ENCODE measurements at regions not wholly inside any gene's neighbourhood (a gene's known extent, or its start where the extent isn't known, plus 50 kb on each side); places are given as distances from the start of the nearest gene placed in this dataset.

DNA sequence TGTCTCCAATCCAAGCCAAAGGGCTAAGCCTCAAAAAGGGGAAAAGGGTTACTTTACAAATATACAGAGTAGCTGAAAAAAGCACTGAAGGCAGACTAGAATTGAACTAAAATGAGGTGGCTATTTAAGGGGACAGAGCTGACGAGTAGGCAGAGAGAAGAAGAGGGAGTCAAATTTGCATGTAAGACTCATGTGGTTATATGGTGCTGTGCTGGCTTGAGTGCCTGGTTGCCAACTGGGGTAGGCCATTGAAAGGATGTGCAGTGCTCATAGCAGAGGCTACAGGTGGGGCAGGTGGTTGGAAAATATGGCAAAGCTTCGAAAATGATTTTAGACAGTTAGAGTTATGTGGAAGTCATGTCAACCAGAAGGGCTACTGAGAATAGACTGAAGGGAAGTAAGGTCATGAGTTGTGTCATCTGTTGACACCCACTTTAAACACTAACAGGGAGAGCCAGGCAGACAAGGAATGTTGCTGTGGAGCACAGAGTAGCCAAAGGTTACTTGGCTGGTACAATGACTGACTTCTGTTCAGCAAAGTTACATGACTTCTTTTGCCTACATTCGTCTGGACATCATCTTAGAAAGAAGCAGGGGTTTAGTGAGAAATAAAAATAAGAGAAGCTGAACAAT is 1210.4 kb downstream of the ADGRL3 start:
- peak; percentile 13 to 19 (median 18) for DNase-seq

DNA sequence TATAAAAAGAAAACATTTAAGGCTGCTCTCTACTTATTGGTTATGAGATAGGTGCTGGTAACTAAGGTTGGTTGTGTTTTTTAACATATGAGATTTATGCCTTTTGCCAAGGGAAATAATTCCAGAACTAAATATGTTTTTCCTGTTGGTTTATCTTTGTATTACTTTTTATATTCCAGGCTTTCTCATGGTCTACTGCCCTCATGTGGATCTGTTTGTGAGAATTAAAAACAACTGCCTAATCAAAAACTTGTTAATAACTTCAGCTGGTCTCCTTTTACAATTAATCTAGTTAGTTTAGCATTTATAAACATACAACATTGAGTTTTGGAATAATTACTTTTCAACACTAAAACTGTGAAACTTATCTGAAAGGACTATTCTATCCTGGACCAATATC is 1208.3 kb downstream of the ADGRL3 start:
- no peak for DNase-seq

DNA sequence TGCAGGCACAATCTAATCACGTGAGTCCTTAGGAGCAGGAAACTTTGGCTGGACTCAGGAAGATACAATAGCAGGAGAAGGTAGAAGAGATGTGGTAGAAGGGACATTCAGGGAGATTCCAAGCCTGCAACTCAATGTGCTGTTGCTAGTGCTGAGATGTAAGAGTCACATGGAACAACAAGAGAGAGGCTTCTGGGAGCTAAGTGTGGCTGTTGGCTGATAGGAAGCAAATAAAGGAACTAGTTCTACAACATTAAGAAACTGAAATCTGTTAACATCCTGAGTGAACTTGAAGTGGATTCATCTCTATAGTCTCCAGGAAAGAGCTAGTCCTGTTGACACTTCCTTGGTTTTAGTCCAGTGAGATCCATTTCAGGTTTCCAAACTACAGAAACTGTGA is 1207.4 kb downstream of the ADGRL3 start:
- peak; percentile 30 to 36 (median 34) for DNase-seq

DNA sequence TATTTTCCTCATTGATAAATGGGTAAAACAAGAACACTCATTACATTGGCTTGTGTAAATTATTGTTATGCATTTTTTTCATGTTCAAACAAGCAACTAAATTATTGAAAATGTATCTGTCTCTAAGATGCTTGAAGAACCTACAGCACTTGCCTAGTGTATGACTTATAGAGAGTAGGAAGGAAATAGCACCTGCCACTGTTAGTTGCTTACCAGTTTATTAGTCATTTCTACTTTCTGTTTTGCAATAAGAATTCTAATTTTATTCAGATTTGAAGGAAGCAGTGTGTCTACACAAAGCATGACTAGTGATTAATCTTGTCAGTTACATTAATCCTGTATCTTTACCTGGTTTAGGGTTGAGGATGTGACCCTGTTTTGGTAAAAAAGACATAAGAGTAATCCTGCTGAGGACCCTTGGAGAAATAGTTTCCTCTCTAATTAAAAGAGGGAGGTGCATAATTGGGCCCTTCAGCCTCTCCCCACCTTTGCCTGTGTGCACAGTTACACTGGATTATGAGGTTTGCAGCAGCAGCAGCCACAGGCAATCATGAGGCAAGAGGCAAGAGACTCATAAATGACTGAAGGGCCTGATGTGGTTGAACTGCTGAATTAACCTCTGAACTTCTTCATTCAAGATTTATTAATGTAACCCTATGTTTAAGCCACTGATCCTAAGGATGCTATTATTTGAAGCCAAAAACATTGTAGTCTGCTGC is 1202.1 kb downstream of the ADGRL3 start:
- DNase-seq: peak in 2 of 3 donors; percentile 14 to 20

DNA sequence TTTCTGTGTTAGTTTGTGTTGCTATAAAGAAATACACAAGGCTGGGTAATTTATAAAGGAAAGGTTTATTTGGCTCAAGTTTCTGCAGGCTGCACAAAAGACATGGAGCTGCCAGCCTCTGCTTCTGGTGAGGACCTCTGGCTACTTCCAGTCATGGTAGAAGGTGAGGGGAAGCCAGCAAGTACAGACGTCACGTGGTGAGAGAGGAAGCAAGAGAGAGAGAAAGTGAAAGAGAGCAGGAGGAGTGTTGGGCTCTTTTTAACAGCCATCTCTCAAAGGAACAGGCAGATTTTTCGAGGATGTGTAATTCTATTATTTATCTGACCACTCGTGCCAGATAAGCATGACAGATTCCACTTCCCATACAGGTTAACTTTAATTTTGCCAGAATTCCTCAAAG is 1199.1 kb downstream of the ADGRL3 start:
- peak; percentile 41 to 45 (median 42) for DNase-seq

DNA sequence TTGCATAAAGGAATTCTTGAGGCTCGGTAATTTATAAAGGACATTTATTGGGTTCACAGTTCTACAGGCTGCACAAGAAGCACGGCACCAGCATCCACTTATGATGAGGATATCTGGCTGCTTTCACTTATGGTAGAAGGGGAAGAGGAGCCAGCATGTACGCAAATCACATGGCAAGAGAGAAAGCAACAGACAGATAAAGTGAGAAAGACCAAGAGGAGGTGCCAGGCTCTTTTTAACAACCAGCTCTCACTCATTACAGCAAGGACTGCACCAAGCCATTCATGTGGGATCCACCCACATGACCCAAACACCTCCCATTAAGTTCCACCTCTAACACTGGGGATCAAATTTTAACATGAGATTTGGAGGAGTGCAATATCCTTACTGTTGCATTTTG is 1198.2 kb downstream of the ADGRL3 start:
- DNase-seq: no peak

DNA sequence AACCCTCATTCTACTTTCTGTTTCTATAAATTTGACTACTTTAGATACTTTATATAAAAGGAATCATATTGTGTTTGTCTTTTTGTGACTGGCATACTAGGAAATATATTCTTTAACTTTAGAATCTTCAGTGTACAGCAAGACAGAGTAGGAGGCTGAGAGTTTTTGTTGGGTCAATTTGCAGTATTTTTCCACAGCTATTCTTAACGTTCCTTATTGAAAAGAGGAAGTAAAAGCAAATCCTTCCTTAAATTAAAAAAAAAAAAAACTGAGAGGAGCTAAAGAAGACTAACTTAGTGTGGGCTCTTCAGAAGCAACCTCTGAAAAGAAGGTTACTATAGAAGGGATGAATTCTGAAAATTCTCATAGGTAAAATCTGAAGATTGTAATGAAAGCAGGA is 1194.6 kb downstream of the ADGRL3 start:
- DNase-seq: peak in 2 of 3 donors; percentile 40 to 61

DNA sequence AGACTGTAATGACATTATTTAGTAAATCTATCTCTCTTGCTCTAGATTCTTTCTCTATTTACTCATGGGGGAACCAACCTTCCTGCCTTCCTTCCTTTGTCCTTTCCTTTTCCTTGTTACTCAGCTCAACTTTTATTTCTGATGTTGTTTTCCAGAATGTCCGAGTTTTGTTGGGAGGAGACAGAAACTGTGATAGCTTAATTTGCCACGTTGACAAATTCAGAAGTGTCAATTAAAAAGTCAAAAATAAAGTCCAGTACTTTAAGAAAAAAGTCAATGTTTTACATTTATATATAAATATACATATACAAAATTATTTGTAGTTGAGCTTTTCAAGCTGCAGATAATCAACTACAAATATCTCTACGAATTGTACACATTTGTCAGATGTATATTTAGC is 1187.7 kb downstream of the ADGRL3 start:
- DNase-seq: no peak

DNA sequence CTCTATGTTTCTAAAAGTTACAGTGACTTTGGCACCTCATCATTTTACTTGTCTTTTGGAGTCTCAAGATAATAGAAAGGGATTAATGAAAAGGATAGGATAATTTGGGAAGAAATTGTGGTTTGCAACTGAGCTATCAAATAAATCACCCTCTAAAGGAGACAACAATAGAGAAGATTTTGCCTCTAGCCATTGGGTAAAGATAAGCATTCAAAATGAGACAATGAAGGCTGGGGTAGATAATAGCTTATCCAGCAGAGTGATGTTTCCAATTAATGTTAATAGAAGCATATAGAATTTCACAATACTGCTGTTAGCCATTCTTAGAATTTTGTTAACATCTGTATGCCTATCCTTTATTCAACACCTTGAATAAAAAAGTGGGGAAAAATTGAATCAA is 1177.6 kb downstream of the ADGRL3 start:
- DNase-seq: no peak

DNA sequence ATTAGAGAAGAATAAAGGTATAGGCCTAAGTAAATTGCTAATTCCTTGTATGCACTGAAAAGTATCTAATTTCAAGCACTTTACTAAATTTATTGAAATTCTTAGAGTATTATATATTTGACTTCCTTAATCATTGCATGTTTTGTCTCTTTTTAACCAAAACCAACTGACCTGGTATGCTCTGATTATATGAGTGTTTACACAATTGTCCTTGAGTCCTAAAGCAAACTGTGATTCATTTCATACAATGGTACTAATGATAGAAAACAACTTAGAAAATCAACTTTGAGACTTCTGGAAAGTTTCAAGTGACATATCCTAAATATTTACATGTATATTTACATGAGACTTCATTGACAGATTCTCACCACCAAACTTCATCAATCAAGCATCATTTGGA is 1177.1 kb downstream of the ADGRL3 start:
- no peak for DNase-seq

DNA sequence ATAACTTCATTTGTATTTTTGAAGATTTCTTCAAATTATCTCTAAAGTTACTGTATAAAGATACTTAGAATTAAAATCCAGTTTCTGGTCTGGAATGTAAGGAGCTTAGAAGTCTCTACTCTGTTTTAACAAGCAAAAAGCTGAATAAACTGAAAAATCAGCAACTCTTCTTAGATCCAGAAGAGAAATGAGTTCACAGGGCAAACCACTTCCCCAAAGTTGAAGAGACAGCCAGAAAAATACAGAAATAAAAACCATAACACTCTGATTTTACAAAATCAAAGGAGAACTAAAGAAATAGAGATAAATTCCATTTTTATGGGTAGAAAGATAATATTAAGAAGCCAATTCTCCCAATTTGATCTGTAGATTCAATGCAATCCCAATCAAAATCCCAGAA is 1166.8 kb downstream of the ADGRL3 start:
- peak in 2 of 3 donors; percentile 1 to 26 for DNase-seq

DNA sequence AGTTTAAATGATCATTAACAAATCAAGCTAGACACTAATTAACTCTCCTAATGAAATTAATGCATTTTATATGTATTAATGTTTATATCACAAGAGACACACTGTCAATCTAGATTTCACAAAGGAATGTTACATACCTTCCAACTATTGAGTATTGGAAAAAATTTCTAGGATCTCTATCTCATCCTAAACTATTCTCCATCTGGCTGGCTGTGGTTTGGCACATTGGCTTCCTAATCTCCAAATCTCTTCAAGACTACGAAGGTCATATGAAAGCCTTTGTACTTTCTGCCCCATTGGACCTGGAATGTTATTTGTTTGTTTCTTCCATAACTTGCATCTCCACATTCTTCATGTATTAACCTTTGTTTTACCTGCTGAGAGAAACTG is 1160.0 kb downstream of the ADGRL3 start:
- no peak for DNase-seq

DNA sequence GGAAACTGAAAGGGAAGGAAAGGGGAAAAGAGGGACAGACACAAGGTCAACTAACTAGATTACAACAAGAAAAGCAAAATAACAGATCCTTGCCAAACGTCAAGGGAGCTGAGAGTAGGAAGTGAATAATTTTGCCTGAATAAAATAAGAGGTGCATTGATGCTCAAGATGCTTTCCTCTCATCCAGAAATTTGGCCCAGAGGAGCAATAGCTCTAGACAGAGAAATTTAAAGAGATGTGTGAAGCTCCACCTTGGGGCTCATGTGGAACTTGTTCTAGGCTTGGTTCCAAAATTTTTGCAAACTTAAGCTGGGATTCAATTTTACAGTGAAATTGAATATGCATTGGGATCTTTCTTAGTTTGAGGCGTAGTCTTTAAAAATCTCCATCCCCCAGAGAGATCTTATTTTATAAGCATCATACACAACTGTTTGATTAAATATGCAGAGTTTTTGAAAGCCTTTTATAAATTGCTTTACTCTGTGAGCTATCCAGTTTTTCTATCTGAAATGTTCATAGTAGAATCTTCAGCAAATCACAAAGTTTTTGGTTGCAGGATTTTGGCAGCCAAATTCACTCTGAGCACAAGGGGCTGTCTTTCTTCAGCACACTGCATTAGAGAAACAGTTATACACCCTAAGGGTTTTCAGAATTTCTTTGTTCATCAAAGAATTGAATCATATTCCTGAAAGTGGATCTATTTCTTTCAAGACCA is 1159.5 kb downstream of the ADGRL3 start:
- no peak for DNase-seq

DNA sequence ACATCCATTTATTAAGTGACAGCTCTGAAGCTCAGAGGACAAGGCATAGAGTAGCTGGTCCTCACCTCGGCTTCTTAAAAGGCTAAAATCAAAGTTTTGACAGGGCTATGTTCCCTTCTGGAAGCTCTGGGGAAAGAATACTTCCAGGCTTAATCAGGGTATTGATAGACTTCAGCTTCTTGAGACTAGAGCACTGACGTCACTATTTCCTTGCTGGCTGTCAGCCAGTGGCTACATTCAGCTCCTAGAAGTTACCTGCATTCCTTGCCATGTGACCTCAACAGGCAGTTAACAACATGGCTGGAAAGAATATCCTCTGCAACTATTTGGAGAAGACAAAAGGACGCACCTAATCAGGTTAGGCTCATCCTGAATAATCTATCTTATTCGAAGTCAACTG is 1144.8 kb downstream of the ADGRL3 start:
- DNase-seq: no peak

DNA sequence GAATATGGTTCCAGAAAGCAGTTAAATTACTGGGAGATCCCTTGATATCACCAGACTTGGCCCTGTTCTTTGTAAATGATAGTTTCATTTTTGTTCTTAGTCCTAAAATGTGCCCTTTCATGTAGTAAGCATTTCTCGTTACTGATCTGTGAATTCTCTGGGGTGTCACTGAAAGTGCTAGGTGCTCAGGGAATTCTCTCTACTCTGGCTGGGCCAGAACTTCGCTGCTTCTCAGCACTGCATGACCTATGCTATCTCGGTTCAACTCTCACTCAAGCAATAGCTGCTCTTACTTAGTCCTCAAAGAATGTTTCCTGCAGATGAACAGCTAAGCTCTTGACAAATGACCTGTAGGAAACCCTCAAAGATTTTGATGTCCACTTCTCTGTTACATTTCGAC is 1144.3 kb downstream of the ADGRL3 start:
- no peak for DNase-seq

DNA sequence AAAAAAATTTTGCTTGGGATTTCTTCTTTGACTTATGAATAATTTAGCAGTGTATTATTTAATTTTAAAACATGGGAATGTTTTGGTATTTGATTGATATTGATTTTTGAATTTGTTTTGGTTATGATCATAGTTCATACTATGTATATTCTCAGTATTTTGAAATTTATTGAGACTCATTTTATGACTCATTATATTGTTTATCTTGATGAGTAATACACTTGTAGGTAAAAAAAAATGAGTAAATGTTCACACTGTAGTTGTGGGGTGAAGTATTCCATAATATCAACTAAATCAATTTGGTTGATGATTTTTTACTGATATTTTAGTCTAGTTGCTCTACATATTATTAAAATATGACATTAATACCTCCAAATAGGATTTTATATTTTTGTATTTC is 1142.2 kb downstream of the ADGRL3 start:
- DNase-seq: no peak

DNA sequence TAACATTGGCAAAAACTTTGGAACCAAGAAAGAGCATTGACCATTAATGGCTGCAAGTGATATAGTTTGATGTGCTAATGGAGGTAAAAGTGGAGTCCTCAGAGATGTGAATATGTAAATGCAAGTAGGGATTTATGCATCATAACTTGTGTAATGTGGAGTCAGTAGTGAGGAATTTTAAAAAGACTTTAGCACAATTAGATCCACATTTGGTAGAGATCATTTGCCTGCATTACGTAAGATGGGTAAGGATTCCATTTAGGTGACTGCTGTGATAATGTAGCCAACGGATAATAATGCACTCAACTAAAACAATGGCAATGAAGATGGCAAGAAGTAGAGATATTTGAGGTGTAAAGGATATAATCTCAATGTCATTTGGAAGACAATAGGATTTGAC is 1128.4 kb downstream of the ADGRL3 start:
- DNase-seq: no peak

DNA sequence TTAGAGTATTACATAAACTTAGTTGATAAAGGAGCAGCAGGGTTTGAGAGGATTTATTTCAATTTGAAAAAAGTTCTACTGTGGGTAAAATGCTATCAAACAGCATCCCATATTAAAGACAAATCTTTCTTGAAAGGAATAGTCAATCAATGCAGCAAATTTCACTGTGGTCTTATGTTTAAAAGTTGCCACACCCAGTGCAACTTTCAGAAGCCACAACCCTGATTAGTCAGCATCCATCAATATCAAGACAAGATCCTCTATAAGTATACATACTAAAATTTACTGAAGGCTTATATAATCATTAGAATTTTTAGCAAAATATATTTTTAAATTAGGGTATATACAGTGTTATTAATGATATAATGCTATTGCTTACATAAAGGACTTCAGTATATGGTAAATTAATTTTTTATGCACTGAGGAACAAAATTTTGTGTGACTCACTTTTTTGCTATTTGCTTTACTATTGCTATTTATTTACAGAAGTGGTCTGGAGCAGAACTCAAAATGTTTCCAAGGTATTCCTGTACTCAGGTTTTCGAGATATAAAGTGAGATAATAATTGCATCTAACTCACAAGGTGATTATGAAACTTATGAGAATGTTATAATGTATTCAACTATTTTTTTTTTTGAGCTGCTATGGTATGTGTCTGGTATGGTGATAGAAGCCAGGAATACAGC is 1127.6 kb downstream of the ADGRL3 start:
- DNase-seq: no peak

DNA sequence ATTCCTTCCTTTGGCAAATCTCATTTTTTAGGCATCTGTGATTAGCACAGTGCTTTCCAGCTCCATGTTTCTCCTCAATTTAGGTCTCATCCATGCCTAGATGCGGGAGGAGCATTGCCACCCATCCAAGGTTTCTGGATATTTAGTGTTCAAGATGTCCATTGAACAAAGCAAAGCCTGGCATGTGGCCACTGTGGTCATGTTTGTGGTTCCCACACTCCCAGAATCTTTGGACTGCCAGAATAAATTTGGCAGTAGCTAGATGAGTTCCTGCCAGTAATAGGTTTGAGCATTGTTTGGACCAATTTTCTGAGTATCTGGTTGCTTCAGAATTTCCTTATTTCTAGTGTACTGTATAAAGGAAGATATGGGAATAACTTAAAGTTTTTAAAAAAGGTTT is 1124.1 kb downstream of the ADGRL3 start:
- no peak for DNase-seq

DNA sequence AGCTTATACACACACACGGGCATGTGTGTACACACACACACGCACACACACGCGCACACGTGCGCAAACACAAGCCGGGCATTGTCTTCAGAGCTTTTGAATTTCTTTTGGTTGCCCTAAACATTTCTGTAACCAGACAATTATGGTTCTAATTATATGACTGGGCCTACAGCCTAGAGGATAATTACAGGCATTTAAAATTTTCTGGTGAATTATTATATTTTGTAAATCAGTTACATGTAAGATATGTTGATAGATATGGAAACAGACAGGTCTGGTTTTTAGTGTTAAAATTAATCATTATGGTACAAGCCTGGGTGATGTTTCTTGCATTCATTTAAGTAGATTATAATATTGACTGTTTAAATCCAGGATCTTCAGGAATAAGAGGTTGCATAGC is 1120.5 kb downstream of the ADGRL3 start:
- DNase-seq: no peak

DNA sequence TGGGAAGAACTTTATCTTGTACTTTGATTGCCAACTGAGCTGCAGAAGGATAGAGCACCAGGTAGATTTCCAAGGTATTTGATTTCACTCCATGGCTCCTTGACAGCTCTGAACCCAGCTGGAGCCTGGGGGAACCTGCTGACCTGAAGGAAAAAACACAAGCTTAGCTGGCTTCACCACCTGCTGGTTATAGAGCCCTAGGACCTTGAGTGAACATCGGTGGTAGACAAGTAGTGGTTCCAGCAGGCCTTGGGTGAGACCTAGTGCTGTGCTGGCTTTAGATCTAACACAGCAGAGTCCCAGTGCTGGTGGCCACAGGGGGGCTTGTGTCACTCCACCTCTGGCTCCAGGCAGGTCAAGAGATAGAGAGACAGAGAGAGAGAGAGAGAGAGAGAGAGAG is 1102.6 kb downstream of the ADGRL3 start:
- DNase-seq: no peak

DNA sequence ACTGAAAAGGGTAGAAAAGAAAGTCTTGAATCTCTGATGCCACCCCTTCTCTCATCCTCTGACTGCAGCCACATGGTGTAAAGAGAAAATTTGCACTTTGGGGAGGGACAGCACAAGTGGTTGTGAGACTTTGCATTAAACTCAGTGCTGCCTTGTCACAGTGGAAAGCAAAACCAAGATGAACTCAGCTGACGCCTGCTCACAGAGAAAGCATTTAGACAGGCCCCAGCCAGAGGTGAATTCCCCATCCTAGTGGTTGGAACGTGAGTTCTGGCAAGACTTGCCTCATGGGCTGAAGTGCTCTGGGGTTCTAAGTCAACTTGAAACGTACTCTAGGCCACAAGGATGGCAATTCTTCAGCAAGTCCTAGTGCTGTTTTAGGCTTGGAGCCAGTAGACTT is 1101.4 kb downstream of the ADGRL3 start:
- no peak for DNase-seq

DNA sequence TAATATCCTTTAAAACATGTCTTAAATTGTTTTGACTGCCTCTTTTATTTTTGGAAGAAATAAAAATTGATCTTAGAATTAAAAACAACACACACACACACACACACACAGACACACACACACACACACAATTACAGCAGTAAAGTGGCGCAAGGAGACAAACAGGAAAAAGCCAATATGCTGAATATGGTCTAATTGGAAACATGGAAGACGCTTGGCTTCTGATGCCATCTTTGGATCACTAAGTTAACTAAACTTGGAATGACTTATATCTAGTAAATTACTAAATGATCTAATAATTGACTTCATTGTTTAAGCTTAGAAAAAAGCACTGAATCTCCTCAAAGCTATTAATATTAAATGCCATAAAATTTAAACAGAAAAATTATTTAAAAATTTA is 1093.4 kb downstream of the ADGRL3 start:
- no peak for DNase-seq

DNA sequence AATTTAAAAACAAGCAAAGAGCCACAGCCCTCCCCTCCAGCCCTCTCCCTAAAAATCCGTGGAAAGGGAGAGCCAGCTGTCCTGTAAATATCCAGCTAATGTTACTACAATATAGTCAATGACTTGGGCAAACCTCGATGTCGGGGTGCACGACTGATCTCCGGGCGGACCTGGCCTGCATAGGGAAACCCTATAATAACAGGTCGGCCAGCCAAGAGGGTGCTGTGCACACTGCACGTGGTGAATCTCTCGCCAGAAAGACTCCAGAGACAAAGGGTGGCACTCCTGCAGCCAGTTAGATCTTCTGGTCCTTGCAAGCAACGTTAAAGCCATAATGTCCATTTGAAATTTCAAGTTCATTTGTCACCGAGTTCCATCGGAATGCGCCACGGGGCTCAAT is 1092.8 kb downstream of the ADGRL3 start:
- no peak for DNase-seq
